ENCODE measurements at regions not wholly inside any gene's neighbourhood (a gene's known extent, or its start where the extent isn't known, plus 50 kb on each side); places are given as distances from the start of the nearest gene placed in this dataset.

- DNase-seq (ENCODE audit: low read depth), result no peak
- H3K4me3 ChIP-seq (ENCODE audit: low read depth, low read length), result no peak overlapping the region
- no peak for TF ChIP-seq CTCF (IDR thresholded peaks at IDR 0.05; ENCODE audit: insufficient read depth, low read depth, low read length)
Observed at GRCh38 chr12:13478650-13479181, 282.2 kb downstream of the EMP1 start.

DNA sequence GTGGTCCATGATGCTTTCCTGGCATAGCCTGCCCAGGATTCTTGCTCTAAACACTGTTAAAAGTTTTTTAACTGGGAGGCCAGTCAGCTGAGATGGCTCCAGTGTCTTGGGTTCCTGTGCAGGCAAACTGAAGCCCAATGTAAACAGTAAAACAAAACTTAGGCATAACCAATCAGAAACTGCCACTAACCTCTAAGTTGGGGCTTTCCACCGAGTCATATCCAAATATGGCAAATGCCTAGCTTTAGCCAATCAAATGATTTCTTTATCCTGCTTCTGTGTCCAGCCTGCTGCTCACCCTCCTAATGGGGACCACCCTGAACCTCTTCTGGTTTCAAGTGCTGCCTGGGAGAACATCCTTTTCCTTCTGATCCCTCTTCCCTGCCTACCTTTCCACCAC lies 277.9 kb downstream of the EMP1 start:
- TF ChIP-seq CTCF (IDR thresholded peaks at IDR 0.05; ENCODE audit: insufficient read depth, low read depth, low read length), result no peak
- DNase-seq (ENCODE audit: low read depth), result no peak
- no peak overlapping the region for H3K4me3 ChIP-seq (ENCODE audit: low read depth, low read length)

DNA sequence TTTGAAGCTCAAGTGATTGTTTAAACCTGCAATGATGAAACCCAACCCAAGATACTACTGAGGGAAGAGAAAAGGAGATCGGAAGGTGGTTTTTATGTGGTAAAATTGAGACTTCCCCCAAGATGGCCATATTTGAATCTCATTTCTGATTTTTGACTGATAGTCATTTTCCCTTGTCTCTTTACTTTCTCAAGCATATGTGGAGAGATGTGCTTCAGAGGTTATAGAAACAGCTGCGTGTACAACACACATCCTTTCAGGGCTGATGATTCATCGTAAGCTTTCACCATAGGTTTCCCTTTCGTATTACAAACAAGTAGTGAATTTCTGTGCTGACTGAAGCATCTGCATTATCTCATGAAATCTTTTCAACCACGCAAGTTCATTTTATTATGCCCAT lies 276.2 kb downstream of the EMP1 start:
- DNase-seq (ENCODE audit: low read depth), result no peak
- no peak overlapping the region for H3K4me3 ChIP-seq (ENCODE audit: low read depth, low read length)
- TF ChIP-seq CTCF (IDR thresholded peaks at IDR 0.05; ENCODE audit: insufficient read depth, low read depth, low read length), result no peak

DNA sequence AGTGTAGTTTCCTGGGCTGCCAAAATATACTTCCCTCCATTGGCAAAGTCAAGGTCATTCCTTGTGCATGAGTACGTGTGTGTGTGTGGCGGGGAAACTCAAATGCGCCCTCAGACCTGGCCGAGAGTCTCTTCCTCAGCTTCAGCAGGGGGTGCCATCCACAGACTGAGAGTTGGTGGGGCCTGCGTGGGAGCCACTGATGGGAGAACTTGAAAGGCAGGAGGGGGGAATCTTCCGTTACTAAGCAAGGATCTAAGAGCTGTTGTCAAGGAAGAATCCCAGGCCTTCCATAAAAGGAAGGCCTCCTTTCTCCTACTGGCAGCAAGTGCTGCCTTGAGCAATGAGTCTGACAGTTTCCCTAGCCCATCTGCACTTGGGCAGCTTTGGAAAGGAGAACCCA lies 274.9 kb downstream of the EMP1 start:
- H3K4me3 ChIP-seq (ENCODE audit: low read depth, low read length), result no peak overlapping the region
- DNase-seq (ENCODE audit: low read depth), result no peak
- no peak for TF ChIP-seq CTCF (IDR thresholded peaks at IDR 0.05; ENCODE audit: insufficient read depth, low read depth, low read length)

DNA sequence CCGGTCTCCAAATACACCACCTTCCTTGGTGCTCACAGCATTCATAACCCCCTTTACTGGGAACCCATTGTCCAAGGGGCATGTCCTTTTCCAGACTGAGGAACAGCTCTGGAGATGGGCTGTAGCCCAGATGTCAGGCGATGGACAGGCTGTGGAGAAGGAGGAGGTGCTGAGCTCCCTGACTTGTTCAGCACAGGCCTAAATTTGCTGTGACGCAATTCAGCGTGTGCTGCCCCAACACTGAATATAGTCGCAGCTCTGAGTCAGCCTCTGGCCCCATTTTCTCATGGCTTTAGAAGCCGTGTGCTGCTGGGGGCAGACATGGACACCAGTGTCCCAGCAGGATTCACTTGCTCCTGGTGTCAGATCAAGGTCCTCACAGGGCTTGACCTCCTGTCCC lies 269.1 kb downstream of the EMP1 start:
- TF ChIP-seq CTCF (IDR thresholded peaks at IDR 0.05; ENCODE audit: insufficient read depth, low read depth, low read length), result no peak
- no peak overlapping the region for H3K4me3 ChIP-seq (ENCODE audit: low read depth, low read length)
- DNase-seq (ENCODE audit: low read depth), result peak; percentile 1

- no peak for TF ChIP-seq CTCF (IDR thresholded peaks at IDR 0.05; ENCODE audit: insufficient read depth, low read depth, low read length)
- DNase-seq (ENCODE audit: low read depth), result no peak
- H3K4me3 ChIP-seq (ENCODE audit: low read depth, low read length), result no peak overlapping the region
Observed at GRCh38 chr12:13463189-13463588, 266.7 kb downstream of the EMP1 start.

GRCh38 chr12:13462450-13462849 lies 265.9 kb downstream of the EMP1 start:
- no peak for DNase-seq (ENCODE audit: low read depth)
- H3K4me3 ChIP-seq (ENCODE audit: low read depth, low read length), result no peak overlapping the region
- no peak for TF ChIP-seq CTCF (IDR thresholded peaks at IDR 0.05; ENCODE audit: insufficient read depth, low read depth, low read length)
